Erythroblast (primary cell): ENCODE measurements at regions not wholly inside any gene's neighbourhood (a gene's known extent, or its start where the extent isn't known, plus 50 kb on each side); places are given as distances from the start of the nearest gene placed in this dataset.

Source experiments
- GATA1 ChIP-seq: IDR thresholded peaks from 2 replicates; pipeline ENCODE4 v1.6.1; 2011; ENCODE audit warnings: low read depth, mild to moderate bottlenecking, control low read depth, low read length, moderate library complexity
- POLR2A ChIP-seq: IDR thresholded peaks from 2 replicates; pipeline ENCODE4 v1.6.1; 2011; ENCODE audit warnings: mild to moderate bottlenecking, low read length

DNA sequence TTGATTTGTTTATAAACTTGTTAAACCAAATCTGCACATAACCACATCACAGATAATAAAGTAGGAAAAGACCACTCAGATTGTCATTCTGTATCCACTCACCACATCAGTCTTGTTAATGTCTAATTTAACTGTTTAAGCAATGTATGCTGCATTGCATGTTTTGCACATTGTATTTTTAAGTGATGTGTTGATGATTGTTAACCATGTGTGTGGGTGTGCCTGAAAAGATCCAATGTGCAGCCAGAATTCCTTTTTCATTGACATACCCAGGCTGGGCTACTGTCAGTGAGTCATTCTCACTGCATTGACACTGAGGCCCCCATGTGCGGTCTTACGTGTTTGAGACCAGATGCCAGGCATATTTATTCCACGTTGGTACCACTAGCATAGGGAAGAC is 167.3 kb downstream of the TRMT11 start:
- TF ChIP-seq POLR2A (no peak), GATA1 (no peak)
